HG03060 (cell line): ENCODE measurements at regions not wholly inside any gene's neighbourhood (a gene's known extent, or its start where the extent isn't known, plus 50 kb on each side); places are given as distances from the start of the nearest gene placed in this dataset.

Source experiments
- ATAC-seq: cut with Tn5 transposase; IDR thresholded peaks from one replicate; pipeline ENCODE4 v1.9.1; 2021; ENCODE audit warnings: low read depth, moderate number of reproducible peaks; ENCODE audit not compliant: unreplicated experiment

DNA sequence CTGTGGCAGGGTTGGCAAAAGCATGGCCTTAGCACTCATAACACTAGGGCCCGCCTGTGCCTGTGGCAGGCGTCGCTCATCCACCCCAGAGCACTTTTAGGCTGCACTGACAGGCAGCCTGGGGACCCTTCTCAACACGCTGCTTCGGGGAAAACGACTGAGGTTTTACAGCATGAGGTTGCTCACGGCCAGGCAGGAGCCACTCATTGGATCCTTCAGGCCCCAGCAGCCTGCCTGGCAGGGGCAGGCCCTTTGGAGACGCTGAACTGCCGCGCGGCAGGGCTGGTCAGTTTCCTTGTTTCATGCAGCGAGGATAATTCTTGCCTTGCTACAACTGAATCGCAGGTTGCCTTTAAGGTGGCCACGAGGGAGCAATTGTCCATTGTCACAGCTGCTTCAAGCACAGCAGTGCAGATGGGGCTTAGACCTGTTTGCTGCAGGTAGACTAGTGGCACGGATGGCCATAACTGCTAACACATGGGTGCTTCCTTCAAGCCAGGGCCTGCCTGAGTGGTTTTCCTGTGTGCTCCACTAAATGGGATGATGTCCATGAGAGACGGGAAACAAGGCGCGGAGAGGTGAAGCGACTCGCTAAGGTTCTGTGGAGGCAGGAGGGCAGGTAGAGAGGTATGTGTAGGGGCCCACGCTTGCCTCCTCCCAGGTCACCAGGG, 49.9 kb upstream of the HS6ST1 start:
- ATAC-seq: no peak

DNA sequence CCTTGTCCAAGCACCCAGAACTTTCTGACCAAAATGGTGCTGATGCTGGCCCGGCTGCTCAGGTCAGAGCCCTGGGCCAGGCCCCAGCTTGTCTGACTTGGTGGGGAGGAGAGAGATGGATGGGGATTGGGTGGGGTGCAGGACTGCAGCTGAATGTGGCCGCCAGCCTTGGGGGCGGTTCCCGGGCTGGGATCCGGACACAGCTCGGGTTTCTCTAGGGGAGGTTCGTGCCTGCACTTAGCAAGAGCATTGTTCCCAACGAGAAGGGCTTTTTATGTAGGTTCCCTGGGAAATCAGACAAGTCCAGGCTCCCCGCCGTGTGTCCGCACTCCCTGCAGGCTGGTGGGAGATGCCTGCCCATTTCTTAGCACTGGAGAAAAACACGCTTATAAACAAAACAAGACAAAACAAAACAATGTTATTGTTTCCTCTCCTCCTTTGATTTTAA, 50.5 kb upstream of the HS6ST1 start:
- ATAC-seq: no peak

DNA sequence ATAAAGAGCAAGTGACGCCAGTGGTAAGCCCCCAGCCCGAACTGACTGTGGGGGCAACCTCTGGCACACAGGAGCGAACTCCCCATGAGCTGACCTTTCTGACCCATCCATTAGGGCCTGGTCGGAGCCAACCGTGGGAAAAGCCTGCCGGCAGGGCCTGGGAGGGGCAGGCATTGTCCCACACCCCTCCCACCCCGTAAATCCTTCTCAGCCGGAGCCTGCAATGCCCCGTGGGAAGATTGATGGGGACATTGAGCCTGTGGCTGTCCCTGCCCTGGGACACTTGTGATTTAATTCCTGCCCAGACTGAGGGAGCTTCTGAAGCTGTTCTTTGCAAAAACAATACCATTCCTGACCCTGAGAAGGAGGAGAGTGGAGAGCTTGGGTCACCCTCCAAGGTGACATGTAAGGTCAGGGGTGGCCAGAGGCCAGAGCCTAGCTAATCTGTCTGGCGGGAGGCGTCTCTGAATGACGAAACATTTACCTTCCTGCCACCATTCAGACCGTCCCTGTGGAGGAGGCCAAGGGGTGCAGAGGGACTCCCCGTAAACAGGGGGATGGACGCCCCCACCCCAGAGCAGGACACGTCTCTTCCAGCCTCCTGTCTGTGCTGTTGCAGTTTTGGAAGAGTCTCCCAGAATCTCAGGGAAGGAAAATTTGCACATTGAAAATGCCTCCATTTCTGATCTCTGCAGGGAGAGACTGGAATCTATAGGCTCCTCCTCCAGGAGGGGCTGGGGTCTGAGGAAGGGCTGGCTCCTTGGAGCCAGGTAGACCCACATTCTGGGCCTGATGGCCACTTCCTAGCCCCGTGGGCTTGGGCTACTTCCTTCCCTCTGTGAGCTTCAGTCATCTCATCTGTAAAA, 51.2 kb upstream of the HS6ST1 start:
- no peak for ATAC-seq

DNA sequence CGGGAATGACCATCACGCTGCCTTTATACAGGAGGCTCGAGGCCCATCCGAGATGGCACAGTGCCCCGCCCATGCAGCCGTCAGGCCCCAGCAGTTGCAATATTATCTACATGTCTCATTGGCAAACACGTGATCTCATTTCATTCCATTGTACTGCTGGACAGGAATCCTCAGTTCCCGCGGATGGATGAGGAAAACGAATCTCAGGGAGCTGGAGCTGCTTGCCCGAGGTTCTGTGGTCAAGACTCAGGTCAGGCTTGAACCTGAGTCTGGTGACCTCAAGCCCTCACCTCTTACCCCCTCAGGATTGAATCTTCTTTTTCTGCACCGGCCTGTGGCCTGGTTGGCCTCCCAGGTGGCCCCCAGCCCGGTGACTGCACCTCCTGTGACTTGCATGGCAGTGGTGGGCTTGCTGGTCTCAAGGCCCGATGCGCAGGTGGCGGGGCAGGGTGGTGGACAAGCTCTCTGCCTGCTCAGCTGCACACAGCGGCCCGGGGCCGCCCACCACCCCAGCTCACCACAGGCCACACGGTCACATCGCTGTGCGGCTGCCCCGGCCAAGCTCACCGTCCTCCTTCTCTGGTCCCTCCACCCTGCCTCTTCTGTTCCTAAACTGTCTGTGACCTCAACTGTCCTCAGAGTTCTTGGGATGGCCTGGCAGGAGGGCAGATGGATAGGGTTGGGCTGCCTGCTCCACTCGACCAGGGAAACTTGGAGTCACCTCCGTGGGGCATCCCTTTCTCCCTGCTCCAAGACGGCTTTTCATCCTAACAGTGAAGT, 52.0 kb upstream of the HS6ST1 start:
- no peak for ATAC-seq

DNA sequence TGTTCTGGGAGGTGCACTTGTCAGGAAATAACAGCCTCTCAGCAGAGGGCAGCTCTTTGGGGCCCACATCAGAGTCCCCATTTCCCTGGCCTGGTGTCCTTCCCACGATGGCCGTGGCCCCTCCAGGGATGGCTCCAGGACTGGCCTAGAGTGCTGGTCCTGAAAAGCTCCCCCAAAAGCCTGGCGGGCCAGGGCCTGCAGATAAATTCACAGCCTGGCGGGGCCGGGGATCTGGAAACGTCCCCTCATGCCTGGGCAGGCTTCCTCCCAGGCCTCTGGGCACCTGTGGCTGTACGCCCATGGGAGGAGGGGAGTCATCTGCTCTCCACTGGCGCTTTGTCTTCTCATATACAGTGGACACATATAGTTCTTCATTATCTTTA, 52.6 kb upstream of the HS6ST1 start:
- no peak for ATAC-seq

DNA sequence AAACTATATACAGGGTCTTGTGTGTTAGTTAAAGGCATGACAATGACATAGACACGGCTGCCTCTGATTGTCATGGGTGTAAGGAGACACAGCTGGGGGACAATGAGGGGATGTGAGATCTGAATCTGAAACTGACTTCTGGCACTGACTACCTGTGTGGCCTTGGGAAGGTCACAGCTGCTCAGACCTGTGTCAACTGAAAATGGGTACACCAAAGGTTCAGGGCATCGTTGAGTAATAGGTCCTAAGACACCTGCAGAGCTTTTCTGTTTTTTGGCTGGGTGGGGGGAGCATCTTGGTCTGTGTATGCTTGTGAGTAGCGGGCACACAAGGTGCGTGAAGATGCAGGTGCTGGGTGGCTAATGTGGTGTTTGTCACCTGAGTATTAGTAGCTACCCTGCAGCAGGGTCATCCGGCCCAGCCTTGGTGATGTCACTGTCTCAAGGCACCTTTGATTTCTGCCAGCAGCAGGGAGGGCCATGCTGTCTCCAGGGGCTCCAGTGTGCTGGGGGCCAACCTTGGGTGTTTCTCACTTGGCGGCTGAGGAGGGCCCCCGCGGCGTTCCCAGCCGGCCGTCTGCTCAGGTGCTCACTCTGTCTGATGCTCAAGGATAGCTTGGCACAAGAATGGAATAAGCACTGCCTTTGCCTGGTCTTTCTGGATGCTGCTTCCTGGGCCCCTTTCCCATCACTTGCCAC, 53.1 kb upstream of the HS6ST1 start:
- no peak for ATAC-seq

DNA sequence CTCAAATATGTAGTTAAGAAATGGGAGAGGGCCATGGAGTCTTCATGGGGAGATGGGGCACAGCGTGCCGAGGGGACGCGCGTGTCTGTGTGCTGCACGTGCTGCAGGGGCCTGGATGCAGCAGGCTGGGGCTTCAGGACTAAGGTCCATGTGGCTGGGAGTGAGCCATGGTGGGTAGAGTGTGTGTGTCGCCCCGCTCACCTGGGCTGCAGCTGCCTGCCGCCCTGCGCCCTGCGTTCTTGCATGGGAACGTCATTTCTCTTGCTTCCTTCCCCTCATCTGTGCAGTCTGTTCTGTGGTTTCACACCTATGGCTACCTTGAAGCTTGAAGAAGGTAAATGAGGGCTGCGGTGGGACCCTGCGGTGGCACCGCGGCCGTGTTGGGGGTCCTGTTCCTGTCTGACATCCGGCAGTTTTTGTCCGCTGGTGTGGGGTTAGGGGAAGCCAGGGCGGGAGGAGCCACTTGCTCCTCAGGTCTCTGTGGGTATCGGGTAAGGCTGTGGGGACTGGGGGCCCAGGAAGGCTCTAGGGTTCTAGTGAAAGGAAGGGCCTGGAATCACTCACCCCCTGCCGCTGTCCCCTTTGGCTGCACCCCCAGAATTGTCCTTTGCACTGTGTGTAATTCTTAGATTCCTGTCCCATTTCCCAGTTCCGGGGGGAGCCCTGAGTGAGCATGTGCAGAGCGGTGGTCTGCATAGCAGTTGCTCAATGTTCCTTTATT, 54.1 kb upstream of the HS6ST1 start:
- ATAC-seq: no peak

DNA sequence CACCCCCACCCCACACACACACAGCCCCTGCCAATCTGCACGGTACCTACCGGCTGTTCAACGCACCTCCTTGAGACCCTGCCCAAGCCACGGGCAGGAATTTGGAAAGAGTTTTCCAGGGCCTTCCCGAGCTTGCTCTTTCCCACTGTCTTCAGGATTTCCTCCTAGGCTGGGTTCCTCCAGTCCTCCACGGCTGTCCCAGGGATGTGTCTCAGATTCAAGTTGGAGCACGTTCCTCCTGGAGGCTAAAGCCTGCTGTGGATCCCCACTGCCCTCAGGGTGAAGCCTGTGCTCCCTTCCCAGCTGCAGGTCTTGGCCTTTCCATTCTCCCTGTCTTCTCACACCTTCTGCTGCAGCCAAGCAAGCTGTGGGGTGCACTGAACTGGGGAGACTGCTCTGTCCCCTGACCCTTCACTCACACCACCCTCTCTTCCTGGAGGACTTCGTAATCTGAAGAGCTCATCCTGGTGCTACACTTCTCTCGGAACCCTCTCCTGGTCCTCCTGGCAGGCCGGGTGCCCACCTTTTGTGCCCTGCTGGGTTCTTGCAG, 54.9 kb upstream of the HS6ST1 start:
- no peak for ATAC-seq

DNA sequence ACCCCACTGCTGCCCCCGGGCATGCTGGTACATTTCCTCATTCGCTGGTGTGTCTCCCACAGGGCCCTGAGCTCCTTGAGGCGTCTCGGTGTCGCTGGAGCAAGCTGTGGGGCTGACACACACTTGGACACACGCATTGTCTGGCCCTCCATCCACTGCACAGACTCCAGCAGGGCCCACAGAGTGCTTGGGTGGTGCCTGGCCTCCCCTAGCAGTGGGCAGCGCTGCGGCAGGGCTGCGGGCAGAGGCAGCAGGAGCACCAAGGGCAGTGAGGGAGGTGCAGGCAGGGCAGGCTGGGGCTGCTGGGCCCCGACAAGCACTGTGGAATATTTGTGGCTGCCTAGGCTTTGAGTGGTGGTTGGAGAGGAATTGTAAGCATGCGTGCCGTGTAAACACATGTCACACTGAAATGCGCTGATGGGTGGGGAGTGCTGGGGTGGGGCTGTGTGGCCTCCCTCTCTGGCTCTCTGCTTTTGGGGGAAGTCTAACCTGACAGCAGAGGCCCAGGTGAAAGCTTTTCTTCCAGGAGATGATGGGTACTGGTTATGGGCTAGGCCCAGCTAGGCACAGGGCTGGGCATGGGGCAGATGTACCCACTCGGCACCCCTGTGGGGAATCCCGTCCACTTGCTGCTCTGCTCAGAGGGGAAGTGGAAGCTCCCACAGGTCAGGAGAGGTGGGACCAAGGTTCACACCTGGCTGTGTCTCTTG, 55.5 kb upstream of the HS6ST1 start:
- ATAC-seq: no peak

DNA sequence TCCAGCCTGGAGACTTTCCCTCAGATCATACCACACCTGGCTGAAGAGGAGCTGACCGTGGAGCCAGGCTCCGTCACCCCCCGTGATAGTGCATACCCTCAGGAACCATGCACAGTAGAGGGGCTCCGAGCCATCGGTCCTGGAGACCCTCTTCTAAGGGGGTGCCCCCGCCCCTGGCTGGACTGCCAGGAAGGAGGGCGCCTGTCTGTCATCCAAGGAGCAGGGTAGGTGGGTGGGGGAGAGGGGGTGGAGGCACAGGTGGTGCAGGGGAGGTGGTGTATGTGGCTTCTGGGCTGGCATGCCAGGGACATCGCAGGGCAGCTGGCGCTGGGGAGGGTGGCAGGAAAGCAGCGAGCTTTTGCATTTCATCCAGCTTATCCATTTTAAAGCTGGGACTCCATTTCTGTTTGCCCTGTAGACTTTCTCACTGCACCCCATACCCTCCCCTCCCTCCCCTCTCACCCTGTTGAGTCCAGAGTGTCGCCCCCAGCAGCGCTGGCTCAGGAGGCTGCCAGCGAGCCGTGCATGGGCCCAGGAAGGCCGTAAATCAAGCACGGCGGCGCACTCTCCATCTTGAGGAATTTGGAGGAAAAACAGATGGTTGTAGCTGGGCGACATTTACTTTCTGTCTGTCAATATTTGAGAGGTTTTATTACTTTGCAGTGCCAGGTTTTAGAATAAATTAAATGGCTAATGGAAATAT, 56.2 kb upstream of the HS6ST1 start:
- no peak for ATAC-seq

DNA sequence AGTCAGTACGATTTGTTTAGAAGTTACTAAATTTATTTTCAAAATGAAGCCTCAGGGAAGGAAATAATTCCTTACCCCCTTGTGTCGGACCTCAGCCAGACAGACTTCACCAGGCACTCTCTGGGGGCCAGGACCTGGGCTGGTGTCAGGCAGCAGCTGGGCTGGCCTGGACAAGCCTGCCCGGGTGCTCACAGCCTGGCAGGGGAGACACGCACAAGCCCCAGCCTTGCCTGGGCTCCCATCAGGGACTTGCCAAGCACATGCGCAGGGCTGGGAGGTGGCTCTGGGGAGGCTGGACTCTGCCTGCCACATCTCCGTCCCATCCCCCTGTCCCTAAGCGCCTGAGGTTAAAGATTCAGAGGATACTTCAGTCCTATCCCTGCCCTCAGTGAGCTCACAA, 56.8 kb upstream of the HS6ST1 start:
- ATAC-seq: no peak

DNA sequence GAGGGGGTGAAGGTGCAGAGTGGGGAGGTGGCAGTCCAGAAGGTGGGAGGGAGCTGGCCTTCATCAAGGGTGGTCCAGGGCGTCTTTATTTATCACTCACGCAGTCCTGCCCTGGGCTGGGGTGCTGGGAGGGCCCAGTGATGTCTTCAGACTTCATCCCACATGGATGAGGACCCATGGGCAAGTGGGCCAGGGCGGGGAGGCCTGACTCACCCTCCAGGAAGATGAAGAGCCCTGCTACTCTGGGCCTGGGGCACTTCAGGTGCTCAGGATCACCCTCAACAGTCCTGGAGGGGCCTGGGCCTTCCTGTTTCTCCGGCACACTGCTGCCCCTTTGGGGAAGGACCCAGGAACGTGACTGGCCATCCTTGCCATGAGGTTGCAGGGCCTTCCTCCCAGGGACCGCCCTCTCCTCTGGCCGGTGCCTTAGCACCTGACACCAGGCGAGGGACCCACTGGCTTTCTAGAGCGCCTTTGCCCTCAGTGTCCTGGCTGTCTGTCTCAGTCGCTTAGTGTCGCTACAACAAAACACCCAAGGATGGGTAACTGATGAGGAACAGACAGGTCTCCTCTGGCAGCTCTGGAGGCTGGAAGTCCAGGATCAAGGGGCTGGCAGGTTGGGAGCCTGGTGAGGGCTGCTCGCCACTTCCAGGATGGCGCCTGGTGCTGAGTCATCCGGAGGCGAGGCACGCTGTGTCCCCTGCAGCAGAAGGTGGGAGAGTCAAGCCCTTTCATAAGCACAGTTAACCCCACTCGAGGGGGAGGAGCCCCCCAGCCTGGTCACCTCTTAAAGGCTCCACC, 57.8 kb upstream of the HS6ST1 start:
- no peak for ATAC-seq

DNA sequence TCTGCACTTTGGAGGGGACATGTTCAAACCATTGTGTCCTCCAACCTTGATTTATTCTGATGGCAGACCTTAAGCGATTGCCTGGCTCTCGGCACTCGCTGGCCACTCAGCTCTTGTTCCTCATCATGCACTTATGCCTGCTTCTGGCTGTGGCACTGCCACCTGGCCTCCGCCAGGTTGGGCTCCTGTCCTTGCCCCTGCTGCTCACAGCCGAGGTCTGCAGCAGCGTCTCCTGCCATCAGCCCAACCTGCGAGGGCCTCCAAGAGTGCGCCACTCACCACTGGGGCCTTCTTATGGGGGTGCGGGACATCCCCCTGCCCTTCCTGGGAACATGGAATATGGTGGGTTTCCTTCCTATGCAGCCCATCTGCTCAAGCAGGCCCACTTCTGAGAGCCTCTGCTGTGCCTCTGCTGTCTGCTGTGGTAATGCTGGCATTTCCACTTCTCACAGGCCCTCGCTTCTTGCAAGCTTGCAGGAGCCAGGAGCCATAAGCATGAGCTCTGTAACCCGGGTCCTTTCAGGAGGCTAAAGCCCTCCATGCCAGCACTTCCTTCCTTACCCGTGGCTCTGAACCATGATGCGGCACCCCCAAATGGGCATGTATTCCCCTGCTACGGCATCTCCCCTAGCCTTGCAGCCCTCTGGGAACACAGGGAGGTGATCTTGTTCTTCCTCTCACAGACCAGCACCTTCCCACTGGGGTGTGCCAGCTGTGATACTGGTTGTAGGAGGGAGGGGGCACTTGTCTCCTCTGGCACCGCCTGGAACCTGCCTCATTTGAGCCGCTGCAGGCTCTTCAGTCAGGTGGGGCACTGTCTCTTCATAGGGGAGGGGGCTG, 58.6 kb upstream of the HS6ST1 start:
- ATAC-seq: no peak

DNA sequence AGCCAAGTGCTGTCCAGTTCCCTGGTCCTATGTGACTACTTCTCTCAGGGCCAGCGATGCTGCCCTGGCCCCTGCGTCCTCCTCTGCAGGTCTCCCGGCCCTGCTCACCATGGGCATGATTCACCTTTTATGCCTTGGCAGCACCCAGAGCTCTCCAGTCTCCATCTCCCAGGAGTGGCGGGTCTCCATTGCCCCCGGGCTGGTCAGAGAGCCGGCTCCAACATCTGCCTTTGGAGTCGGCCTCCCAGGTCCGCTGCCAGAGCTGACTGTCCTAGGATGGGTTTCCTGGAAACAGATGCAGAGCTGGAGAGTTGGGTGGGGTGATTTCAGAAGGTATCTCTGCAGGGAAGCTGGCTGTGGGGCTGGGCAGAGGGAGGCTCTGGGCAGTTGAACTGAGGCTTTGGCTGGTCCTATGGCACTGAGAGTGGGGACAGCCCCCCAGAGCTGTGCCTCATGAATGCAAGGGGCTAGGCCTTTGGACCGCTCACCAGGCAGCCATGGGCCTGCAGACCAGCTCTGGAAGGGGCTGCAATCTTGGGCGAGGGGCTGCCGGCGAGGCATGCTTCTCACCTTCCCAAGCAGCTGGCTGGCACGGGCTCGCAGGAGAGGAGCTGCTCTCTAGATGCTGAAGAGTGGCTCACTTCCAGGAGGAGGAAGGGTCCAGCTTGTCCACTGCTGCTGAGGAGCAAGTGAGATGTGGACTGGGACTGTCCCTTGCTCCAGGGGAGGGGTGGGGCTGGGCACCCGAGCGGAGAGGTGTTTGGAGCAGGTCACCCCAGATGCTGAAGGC, 59.8 kb upstream of the HS6ST1 start:
- ATAC-seq: no peak

DNA sequence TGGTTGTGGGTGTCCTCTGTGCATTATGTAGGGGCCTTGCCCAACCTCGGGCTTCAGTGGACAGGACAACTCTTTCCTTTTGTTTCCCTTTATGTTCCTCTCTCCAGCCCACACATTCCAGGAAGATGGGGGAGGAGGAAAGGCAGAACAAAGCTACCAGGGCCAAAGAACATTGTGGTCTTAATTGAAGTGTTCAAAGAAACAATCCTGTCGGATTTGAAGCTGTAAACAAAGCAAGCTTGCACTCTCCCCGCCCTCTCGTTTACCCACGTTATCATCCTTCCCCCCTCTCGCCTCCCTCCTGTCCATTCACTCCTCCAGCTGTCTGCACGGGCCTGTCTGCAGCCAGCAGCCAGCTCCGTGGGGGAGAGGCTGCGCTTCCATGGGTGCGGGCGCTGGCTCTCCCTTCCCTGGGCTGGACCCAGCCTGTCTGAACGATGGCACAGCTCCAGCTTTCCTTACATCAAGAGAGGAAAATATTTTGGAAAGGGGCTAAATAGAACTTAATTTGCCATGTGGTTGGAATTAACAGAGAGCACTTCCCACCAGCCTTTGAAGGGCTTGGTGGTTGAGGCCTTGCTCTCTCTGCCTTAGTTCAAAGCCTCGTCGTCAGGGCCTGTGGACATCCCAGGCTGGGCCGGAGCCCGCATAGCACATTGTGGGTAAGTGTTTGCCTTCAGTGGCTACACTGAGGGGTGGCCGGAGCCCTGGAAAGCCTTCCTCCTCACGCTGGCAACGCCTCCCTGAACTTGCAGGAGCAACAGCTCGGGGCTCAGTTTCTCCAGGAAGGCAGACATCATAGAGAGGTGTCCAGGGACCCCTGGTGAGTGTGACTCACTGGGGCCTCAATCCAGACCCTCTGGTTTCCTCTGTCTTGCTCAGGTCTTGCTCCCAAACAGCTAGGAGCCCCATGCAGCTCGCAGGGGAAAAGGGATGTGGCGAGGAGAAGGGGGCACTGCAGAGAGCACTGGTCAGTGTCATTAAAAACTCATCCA, 60.6 kb upstream of the HS6ST1 start:
- ATAC-seq: no peak
